NCI-H524 treated with DMSO at 0.1 percent for 48 hours (cell line): ENCODE measurements at regions not wholly inside any gene's neighbourhood (a gene's known extent, or its start where the extent isn't known, plus 50 kb on each side); places are given as distances from the start of the nearest gene placed in this dataset.

Experiments used
- DNase-seq: peaks from one replicate; lab custom pipeline; 2025; lab: John Stamatoyannopoulos, UW

DNA sequence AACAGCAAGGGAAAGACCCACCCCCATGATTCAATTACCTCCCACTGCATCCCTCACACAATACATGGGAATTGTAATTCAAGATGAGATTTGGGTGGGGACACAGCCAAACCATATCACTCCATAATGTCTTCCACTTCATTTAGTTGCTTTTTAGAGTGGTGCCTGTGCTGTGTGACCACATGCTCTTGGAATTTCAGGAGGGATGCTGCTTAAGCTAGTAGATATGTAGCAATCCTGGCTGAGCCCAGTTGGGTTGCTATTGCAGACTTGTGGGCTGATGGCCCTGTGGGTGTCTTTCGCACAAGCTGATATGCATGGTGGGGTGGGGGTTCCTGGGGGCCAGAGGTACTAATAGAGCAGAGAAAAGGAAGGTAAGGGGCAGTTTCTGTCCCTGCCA lies 160.4 kb upstream of the SYT6 start:
- DNase-seq: no peak

DNA sequence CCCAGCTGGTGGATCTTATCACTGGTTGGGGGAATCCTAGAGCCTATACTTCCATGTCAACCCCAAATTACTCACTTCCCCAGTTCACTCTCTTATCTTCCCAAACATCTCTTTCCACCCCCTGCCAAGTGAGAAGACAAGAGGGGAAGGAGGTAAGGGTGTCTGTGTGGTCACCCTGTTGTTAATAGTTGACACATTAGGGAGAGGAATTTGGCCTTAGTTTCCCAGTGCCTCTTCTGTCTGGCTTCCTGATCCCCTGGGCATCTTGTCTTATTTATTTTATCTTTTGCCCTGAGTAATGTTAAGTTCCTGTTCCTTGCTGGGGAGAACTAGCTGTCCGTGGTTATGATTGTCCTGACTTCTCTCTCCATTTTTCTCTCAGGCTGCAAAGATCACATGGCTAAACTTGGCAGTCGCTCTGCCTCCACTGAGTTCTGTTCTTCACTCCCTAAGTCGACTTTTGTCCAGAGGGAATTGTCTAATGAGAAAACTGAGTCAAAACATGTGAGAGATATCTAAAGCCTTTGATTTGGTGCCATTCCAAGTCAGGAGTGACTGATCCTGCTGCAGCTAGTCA lies 157.1 kb upstream of the SYT6 start:
- no peak for DNase-seq

DNA sequence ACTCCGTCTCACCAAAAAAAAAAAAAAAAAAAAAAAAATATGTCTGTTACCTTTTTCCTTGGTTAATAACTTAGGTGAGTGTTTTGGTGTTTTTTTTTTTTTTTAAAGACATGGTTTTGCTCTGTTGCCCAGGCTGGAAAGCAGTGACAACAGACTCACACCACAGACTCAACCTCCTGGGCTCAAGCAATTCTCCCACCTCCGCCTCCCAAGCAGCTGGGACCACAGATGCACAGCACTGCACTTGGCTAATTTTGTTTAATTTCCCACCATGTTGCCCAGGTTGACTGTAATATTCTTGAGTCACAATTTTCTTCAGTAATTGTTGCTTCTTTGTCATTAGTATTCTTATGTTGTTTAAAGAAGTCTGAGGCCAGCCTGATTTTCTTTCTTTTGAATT lies 149.2 kb upstream of the SYT6 start:
- no peak for DNase-seq

DNA sequence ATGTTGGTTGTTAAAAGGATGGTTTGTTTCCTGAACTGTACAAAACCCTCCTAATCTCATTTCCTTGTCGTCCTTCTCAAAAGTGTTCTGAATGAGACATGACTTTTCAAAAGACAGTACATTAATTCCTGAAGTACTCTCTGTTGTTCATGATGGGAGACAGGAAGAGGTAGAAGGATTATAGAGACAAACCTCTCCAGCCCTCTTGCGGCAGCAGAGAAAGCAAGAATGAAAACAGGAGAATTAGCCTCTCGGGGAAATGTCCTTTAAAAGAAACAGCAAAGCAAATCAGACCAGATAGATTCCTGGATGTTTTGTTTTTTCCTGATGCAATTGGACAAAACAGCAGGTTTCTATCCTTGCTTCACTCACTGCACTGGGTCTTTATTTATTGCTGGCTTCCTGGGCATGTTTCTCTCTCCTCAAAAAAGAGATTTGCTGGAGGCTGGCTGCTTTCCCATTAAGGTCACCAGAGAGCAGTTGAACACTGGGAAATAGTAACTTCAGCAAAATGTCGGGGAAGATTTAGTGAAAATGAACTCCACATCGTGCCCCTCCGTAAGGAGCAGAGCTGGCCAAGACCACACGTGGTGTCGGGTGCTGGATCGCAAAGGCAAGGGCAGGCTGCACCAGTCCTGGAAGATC lies 145.8 kb upstream of the SYT6 start:
- no peak for DNase-seq

- DNase-seq: no peak
Measured at GRCh38 chr1:114298008-114298407, 144.3 kb upstream of the SYT6 start.

- no peak for DNase-seq
Measured at GRCh38 chr1:114296413-114296812, 142.7 kb upstream of the SYT6 start.

GRCh38 chr1:114295321-114295720 lies 141.7 kb upstream of the SYT6 start:
- no peak for DNase-seq

GRCh38 chr1:114292835-114293234 lies 139.2 kb upstream of the SYT6 start:
- DNase-seq: no peak

GRCh38 chr1:114292194-114292593 lies 138.5 kb upstream of the SYT6 start:
- no peak for DNase-seq

DNA sequence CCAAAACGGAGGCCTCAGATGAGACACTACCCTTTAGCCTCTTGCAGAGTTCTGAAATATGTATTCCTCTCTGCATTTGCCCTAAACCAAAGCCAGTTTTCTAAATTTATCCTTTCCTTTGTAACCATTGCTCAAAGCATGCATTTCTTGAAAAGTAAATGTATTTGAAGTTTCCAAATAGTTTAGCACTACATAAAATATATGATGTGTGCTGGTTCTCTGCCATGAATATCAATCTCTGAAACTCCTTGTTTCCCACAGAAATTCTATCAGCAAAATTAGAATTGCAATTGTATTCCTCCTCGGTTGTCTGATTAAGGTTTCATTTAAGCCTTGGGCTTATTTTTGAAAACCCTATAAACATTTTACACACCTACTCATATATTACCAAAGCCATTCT lies 137.1 kb upstream of the SYT6 start:
- DNase-seq: no peak

DNA sequence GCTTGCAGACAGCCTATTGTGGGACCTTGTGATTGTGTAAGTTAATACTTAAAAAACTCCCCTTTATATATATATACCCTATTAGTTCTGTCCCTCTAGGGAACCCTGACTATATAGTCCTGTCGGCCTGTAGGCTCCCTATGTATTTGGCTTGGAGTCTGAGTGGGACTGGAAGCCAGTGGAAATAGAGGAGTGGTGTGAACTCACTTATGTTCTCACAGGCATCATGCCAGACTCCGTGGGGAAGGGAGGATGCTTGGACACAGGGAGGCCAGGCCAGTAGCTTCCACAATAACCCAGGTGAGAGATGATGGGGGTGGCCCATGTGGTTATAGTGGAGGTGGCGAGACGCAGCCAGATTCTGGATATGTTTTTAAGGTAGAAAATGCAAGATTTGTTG lies 136.7 kb upstream of the SYT6 start:
- DNase-seq: no peak

DNA sequence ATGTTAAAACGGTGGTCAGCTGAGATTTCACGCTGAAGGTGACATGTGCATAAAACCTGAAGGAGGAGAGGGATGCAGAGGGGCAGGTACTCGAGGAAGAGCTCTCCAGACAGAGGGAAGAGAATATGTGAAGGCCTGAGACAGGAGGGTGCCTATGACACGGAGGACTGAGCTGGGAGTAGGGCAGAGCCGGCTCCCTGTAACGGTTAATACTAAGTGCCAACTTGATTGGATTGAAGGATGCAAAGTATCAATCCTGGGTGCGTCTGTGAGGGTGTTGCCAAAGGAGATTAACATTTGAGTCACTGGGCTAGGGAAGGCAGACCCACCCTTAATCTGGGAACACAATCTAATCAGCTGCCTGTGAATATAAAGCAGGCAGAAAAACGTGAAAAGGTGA lies 136.2 kb upstream of the SYT6 start:
- no peak for DNase-seq

GRCh38 chr1:114289306-114289705 lies 135.6 kb upstream of the SYT6 start:
- DNase-seq: no peak

DNA sequence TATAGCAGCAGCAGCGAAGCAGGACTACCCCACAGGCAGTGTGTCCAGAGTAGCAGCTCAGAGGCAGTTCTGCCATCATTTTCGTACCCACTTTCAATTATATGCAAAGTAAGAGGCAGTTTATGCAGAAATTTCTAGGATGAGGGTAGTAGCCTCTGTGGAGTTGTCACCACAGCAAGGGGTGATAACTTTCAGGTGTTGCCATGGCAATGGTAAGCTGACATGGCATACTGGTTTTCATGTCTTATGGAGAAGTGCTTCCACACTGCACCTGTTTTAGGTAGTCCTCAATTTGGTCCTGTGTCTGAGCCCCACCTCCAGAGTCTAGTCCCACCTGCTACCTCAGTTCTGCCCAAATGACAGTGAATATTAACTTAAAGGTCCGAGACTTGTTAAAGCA lies 133.3 kb upstream of the SYT6 start:
- DNase-seq: no peak

- no peak for DNase-seq
Measured at GRCh38 chr1:114286179-114286578, 132.5 kb upstream of the SYT6 start.

DNA sequence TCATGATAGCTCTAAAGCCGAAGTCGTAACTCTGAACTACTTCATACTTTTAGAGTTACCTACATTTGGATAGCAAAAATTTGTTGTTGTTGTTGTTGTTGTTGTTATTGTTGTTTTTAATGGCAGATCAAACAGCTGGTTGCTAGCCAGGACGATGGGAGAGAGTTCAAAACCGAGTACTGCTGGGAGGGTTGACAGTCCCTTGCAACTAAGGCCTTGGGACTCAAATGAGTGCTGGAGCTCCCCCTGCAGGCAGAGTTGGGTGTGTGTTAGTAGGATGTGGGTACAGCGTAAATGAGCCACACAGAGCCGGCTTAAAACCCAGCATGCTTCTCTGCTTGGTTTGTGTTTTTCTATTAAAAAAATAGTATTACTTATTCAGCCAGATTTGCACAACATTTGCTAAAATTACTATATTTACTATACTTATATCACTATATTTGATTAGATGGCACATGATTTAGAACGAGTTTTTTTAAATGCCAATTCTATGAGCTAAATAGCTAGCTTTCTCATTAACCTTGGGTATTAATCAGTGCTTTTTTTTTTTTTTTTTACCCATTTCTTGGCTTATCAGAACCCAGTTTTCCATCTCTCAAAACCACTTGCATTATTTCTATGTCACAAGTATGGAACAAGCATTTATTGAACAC lies 129.2 kb upstream of the SYT6 start:
- peak; percentile 33 for DNase-seq

DNA sequence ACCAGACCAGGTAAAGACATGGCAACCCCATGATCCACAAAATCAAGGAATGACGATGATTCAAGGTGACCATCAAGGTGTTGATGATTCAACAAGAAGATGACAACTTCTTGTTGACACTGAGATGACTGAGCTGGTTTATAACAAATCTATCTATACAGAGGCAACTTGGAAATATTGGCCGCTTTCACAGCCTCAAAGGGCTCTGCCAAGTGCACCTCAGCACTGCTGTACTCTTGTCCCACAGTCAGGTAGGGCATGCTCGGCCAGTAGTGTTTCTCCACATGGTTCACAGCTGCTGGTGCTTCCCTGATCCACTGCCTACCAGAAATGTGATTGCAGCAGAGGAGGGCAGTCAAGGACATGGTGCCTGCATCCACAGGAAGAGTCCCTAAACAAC lies 125.2 kb upstream of the SYT6 start:
- DNase-seq: no peak

GRCh38 chr1:114278430-114278829 lies 124.8 kb upstream of the SYT6 start:
- DNase-seq: no peak

- DNase-seq: peak; percentile 11
Measured at GRCh38 chr1:114274621-114275317, 121.1 kb upstream of the SYT6 start.

GRCh38 chr1:114272593-114272992 lies 118.9 kb upstream of the SYT6 start:
- DNase-seq: no peak

DNA sequence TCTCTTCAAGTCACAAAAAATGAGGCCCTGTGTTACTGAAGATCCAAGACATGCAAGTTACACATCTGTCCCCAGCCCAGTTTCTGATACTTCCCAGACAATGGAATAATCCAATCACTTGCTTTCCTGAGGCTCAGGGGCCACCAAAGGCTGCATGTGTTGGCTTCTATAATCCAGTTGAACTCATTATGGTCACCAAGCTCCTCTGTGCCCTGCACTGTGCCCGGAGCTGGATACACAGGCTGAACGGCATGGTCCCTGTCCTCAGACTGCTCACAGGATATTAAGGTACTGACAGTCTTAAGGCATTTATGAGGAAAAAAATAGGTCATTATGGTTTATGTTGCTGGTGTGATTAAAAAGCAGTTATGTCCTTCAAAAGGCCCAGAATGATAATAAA lies 117.0 kb upstream of the SYT6 start:
- no peak for DNase-seq

DNA sequence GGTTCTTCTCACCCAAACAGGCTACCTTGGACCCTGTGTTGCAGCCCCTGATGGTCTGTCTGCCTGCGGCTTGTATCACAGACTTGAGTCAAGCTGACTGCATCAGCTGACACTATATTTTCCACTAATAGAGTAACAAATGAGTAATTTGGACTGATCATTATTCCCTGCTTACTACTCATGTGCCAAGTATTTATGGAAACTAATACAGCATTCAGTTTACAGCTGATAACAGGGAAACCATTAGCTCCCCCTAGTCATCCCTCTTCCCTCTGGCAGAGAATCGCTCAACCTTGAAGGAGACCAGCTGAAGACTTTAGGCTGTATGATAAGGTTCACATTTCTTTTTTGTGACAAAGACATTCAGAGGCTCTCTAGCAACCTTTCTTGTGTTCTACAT lies 116.6 kb upstream of the SYT6 start:
- no peak for DNase-seq

- no peak for DNase-seq
Measured at GRCh38 chr1:114269539-114269938, 115.9 kb upstream of the SYT6 start.
